IPS-15b (cell line): ENCODE measurements at regions not wholly inside any gene's neighbourhood (a gene's known extent, or its start where the extent isn't known, plus 50 kb on each side); places are given as distances from the start of the nearest gene placed in this dataset.

Source experiments
- H3K27me3 ChIP-seq: one replicate; pipeline ENCODE4 v1.6.1; 2013; ENCODE audit warnings: low read length; ENCODE audit not compliant: control insufficient read depth, insufficient read depth
- H3K36me3 ChIP-seq: one replicate; pipeline ENCODE4 v1.6.1; 2013; ENCODE audit warnings: low read length; ENCODE audit not compliant: control insufficient read depth, insufficient read depth
- H3K4me1 ChIP-seq: one replicate; pipeline ENCODE4 v1.6.1; 2013; ENCODE audit warnings: mild to moderate bottlenecking, low read length; ENCODE audit not compliant: control insufficient read depth, insufficient read depth
- H3K4me3 ChIP-seq: one replicate; pipeline ENCODE4 v1.5.1; 2013; ENCODE audit warnings: low read depth, low read length
- H3K9ac ChIP-seq: one replicate; pipeline ENCODE4 v1.6.1; 2013; ENCODE audit warnings: low read depth, mild to moderate bottlenecking, low read length
- H3K9me3 ChIP-seq: one replicate; pipeline ENCODE4 v1.6.1; 2013; ENCODE audit warnings: mild to moderate bottlenecking, low read length; ENCODE audit not compliant: control insufficient read depth, insufficient read depth

DNA sequence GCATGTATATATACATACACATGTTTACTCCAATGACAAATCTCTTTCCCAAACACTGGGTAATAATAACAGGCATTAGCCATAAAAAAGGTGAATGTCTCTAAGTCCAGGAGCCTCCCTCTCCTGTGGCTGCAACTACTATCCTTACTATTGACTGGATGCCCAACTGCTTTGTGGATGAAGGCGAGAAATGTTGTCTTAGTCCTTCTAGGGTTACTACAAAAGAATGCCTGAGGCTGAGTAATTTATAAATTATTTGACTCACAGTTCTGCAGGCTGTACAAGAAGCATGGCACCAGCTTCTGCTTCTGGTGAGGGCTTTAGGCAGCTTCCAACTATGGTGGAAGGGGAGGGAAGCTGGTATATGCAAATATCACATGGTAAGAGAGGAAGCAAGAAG is 366.0 kb upstream of the DDHD1 start:
- Histone ChIP-seq H3K9ac (no peak overlapping the region), H3K4me3 (no peak overlapping the region), H3K27me3 (no peaks in the 10 kb centered on the region), H3K4me1 (no peaks in the 10 kb centered on the region), H3K9me3 (no peaks in the 10 kb centered on the region), H3K36me3 (no peaks in the 10 kb centered on the region)

DNA sequence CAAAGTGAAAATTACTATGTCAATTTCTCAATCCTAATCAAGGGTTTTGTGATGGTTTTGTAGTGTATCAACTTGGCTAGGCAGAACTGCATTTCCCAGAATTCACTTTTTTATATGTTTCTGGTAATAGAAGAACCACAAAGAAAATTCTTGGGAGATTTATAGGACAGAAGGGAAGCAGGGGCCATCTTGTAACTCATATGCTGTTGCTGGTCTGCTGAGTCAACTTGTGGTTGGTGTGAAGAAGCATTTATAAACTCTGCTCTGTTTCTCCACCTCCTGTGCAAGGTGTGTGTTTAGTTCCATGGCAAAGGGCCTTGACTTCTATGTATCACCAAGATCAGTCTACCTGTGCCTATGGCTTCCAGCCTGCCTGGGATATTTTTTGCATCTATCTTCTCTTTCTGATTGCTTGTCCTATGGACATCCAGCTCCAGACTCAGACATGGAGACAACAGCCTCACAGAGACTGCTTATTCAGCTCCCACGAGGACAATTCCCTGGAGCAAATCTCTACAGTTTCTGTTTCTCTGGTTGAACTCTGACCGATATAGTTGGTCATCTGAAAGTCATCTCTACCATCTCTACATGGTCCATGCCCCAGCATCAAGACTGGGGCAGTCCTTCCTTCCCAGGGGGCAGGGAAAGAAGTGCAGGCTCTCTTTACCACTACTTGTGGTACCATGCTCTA is 364.3 kb upstream of the DDHD1 start:
- no peak overlapping the region for H3K9ac ChIP-seq
- H3K4me1 ChIP-seq: no peaks in the 10 kb centered on the region
- H3K4me3 ChIP-seq: no peak overlapping the region
- no peaks in the 10 kb centered on the region for H3K9me3 ChIP-seq
- no peaks in the 10 kb centered on the region for H3K36me3 ChIP-seq
- H3K27me3 ChIP-seq: no peaks in the 10 kb centered on the region

DNA sequence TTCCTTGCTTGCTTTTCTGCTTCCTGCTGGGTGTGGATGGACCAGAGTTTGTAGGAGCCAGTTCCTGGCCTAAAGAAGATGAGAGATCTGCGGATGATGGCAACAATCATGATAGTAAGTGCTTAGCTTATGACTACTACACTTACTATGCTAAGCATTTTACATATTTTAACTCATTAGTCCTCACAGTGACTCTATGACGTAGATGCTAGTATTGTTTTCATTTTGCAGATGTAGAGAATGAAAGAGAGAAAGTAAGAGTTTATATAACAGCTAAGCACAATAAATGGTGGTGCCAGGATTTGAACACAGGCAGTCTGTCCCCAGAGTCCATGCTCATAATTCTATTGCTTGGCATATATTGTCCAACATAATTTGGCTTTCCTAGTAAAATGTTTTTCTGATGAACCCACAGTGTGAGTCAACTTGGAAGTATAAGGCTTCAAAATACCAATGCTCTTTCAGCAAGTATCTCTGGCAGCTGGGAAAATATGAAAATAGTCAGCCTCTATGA is 363.2 kb upstream of the DDHD1 start:
- Histone ChIP-seq H3K27me3 (no peaks in the 10 kb centered on the region), H3K9me3 (no peaks in the 10 kb centered on the region), H3K36me3 (no peaks in the 10 kb centered on the region), H3K4me1 (no peaks in the 10 kb centered on the region), H3K9ac (no peak overlapping the region), H3K4me3 (no peak overlapping the region)

DNA sequence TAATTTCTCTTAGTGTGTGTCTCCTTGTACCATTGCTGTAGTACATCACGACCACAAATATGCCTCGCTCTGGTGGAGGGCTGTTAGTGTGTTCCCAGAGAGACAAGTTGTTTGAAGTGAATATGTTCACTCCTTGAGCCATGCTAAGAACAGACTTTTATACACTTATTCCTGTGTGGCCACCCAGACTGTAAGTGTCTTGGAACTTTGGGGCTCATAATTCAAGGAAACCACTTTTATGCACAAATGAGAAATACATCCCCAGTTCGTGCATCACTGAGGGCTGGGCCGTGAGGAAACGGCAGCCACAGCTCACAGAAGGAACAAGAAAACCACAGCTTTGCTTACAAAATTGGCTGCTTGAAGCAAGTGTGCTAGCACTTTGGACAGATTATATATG is 362.2 kb upstream of the DDHD1 start:
- Histone ChIP-seq H3K4me3 (no peak overlapping the region), H3K4me1 (no peaks in the 10 kb centered on the region), H3K9me3 (no peaks in the 10 kb centered on the region), H3K36me3 (no peaks in the 10 kb centered on the region), H3K27me3 (no peaks in the 10 kb centered on the region), H3K9ac (no peak overlapping the region)

DNA sequence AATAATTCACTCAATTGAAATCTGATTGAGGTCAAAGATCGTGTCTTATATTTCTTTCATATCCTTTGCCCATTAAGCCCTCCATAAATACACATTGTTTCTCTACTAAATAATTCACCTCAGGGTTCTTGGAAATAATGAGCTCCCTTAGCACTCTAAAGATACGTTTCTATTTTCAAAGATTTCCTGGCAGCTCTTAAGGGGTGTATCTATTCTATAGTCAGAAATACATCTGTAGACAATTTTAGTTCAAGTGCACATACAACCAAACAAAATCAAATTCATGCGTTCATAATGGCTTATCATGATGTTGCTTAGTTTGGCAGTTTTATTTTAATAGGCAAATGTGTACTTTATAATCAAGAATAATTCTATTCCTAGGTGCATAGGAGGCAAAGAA is 361.1 kb upstream of the DDHD1 start:
- no peaks in the 10 kb centered on the region for H3K36me3 ChIP-seq
- no peaks in the 10 kb centered on the region for H3K27me3 ChIP-seq
- H3K9ac ChIP-seq: no peak overlapping the region

DNA sequence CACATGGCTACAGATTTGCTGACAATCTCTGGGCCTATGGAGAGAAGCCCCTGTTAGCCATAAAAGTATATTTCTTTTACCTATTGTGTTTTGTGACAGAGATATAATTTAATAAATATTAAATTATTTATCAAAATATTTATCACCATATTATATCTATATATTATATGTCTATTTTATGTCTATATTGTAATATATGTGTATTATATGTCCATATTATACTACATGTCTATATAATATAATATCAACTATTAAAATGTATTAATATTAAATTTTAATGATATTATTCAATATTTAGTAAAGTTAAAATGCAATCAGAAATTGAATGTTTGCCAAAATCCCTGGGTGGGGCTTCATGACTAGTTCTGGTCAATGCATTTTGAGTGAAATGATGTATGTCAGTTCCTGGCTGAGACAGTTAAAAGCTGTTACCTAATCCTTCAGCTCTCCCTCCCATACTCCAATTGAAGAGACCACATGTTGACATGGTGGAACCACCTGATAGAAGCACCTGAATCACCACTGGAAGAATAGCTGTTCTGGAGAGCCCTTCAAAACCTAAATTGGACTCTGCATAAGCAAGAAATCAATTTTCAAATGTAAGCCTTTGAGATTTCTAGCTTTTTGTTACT is 357.3 kb upstream of the DDHD1 start:
- Histone ChIP-seq H3K9me3 (no peaks in the 10 kb centered on the region), H3K9ac (no peak overlapping the region), H3K4me1 (peaks cover 3% of the 10 kb centered on the region), H3K36me3 (no peaks in the 10 kb centered on the region), H3K27me3 (no peaks in the 10 kb centered on the region), H3K4me3 (no peak overlapping the region)

More for the DNA sequence above, 361.1 kb upstream of the DDHD1 start:
- Histone ChIP-seq H3K9me3 (no peaks in the 10 kb centered on the region), H3K4me3 (no peak overlapping the region), H3K4me1 (peaks cover 3% of the 10 kb centered on the region)

DNA sequence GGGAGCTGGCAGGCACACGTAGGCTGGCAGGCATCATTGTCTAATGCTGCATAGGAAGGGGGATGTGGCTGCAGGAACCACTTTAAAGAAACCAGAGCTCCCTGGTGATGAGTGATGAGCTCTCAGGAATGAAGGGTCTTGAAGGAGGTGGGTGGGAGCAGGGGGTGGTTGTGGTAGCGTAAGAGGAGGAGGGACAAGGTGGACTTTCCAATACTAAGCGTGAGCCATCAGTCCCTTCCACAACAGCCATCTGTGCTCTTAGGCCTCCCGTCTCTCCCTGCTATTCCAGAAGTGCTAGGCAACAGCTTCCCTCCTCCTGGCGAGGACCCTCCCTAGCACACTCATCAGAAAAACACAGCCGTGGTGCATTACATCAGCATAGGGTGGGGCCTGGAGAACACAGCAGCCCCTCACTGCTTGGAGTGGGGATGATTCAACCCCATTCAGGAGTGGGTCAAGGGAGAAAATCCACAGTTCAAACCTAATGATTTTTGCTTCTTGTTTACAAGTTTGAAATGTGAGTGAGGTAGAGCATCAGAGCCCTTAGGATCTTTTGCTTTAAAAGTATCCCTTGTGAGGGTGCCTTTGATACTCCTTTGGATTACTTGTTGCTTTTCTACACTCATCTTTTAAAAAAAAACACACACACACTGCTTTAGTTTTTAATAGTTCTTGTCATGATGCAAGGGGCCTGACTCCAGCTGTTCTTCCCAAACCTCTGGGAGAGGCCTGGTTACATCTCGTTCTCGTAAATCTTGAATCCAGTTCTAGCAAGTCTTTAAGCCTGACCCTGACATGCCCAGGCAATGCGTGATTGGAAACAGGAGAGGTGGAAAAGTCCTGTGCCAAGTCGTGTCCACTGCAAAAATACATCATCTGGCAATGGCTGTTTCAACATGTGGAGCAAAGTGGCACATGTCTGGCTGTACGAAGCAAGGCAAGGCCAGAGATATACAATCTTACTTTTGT is 356.4 kb upstream of the DDHD1 start:
- peaks cover 3% of the 10 kb centered on the region for H3K4me1 ChIP-seq
- H3K9ac ChIP-seq: no peak overlapping the region
- no peaks in the 10 kb centered on the region for H3K9me3 ChIP-seq
- no peak overlapping the region for H3K4me3 ChIP-seq
- no peaks in the 10 kb centered on the region for H3K27me3 ChIP-seq
- no peaks in the 10 kb centered on the region for H3K36me3 ChIP-seq

DNA sequence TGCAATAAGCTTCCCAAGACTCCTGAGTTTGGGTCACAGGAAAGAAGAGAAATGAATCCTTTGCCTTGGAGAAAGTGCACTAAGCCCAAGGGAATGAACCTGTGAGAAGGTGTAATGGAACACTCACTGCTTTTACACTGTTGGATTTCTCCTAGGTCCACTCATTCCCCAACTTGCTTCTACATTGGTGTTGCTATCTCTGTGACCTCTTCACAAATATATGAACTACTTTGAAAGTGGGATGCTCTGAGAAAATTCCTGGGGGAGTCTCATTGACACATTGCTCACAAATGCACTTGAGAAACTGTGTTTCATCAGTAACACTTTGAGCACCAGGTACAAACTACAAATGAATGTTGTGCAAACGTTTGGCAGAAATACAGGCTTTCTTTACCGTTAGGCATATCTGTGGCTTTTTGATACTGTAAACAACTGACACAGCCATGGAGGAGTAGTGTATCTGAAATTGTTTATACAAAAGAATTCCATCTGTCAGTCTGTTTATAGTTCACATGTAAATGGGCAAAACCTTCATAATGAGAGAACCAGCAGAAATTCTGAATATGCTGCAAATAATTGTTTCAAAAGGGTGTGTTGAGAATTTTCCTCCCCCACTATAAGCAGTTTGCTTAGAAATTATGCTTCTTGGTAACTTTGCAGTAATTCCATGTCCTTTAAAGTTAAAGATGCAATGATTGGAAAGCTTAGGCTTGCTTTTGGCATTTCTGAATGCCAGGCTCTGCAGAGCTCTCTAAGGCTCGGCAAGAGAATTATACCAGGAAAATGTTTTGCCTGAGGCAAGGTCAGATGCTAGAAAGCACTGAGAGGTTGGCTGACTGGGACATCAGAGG is 348.5 kb upstream of the DDHD1 start:
- Histone ChIP-seq H3K9ac (no peak overlapping the region), H3K4me3 (no peak overlapping the region), H3K36me3 (no peaks in the 10 kb centered on the region), H3K27me3 (no peaks in the 10 kb centered on the region), H3K9me3 (no peaks in the 10 kb centered on the region), H3K4me1 (no peaks in the 10 kb centered on the region)

DNA sequence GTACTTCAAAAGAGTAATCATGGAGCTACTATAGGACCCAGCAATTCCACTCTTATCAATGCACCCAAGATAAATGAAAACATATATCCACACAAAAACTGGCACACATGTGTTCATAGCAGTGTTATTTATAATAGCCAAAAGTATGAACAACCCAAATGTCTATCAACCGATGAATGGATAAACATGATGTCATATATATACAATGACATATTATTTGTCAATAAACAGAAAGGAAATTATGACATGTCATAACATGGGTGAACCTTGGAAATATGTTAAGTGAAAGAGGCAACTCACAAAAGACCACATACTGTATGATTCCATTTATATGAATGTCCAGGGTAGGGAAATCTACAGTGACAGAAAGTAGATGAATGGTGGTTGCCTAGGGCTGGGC is 347.1 kb upstream of the DDHD1 start:
- Histone ChIP-seq H3K4me1 (no peaks in the 10 kb centered on the region), H3K9ac (no peak overlapping the region), H3K36me3 (no peaks in the 10 kb centered on the region), H3K27me3 (no peaks in the 10 kb centered on the region), H3K4me3 (no peak overlapping the region), H3K9me3 (no peaks in the 10 kb centered on the region)

DNA sequence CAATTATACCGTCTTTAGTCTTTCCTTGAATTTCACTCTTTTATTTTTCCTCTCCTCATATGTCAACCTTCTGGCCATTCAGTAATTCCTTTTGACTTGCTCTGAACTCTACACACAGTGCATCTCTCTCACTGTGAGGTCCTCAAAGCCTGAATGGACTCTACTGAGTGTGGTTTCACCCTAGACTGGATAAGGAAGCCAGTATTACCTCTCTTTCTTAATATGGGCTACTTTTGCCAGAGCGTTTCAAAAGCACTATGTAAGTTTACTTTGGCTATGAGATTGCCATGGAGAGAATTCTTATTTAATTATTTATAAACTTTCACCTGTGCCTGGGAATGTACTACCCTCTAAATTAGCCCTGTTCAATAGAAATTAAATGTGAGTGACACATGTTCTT is 343.5 kb upstream of the DDHD1 start:
- Histone ChIP-seq H3K4me1 (no peaks in the 10 kb centered on the region), H3K27me3 (no peaks in the 10 kb centered on the region), H3K9ac (no peak overlapping the region), H3K36me3 (no peaks in the 10 kb centered on the region), H3K4me3 (no peak overlapping the region), H3K9me3 (no peaks in the 10 kb centered on the region)

DNA sequence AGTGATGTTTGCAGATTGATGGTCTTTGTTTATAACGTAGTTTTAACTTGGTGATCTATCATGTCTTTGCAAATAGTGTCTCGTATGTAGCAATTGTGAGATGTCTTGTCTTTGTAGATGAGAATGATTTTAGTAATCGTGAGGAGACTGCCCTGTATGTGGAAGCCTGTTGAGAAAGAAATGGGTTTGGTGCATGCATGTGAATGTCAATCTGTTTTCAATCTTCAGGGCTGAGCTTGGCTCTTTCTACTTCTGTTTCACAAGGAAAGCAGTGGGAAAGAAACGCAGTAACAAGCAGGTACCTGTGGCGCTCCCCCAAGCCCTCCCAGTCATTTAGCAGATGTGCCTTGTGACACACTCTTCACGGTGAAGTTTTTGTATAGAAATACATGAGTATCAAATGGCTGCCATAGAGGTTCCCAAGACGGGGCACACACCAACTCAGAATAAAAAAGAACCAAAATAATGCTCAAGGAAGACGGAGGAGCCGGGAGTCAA is 342.8 kb upstream of the DDHD1 start:
- Histone ChIP-seq H3K9me3 (no peaks in the 10 kb centered on the region), H3K4me3 (no peak overlapping the region)

More for the DNA sequence above, 342.8 kb upstream of the DDHD1 start:
- Histone ChIP-seq H3K36me3 (no peaks in the 10 kb centered on the region), H3K27me3 (no peaks in the 10 kb centered on the region), H3K4me1 (no peaks in the 10 kb centered on the region), H3K9ac (no peak overlapping the region)
